Loucy (cell line): ENCODE measurements at regions not wholly inside any gene's neighbourhood (a gene's known extent, or its start where the extent isn't known, plus 50 kb on each side); places are given as distances from the start of the nearest gene placed in this dataset.
A peak's percentile ranks its signal among the peaks of the same experiment; 100 is the strongest.

Source experiments
- H2AFZ ChIP-seq: fragments of 200-600 bp; sonication (generic); 2 replicates; pipeline ENCODE4 v1.6.0; 2016; ENCODE audit warnings: antibody characterized with exemption, mild to moderate bottlenecking, low read length, moderate library complexity
- H3F3A ChIP-seq: fragments of 200-600 bp; 2 replicates; pipeline ENCODE4 v1.6.0; 2016; ENCODE audit warnings: antibody characterized with exemption, low read depth, mild to moderate bottlenecking
- H3K27me3 ChIP-seq: fragments of 200-600 bp; sonication (generic); 2 replicates; pipeline ENCODE4 v1.6.1; 2014; ENCODE audit warnings: low read length, mild to moderate bottlenecking; ENCODE audit not compliant: insufficient read depth, poor library complexity, severe bottlenecking
- H3K36me3 ChIP-seq: fragments of 200-600 bp; sonication (generic); 2 replicates; pipeline ENCODE4 v1.6.1; 2016; ENCODE audit warnings: low read length; ENCODE audit not compliant: insufficient read depth
- H3K4me1 ChIP-seq: fragments of 200-600 bp; sonication (generic); 2 replicates; pipeline ENCODE4 v1.5.1; 2014; ENCODE audit warnings: low read length, mild to moderate bottlenecking; ENCODE audit not compliant: insufficient read depth, poor library complexity, severe bottlenecking
- H3K4me2 ChIP-seq: fragments of 200-600 bp; sonication (generic); 2 replicates; pipeline ENCODE4 v1.6.0; 2014; ENCODE audit warnings: antibody characterized with exemption, low read length, low read depth, mild to moderate bottlenecking; ENCODE audit not compliant: poor library complexity, severe bottlenecking
- H3K4me3 ChIP-seq: fragments of 200-600 bp; sonication (generic); 2 replicates; pipeline ENCODE4 v1.5.1; 2014; ENCODE audit warnings: low read length, mild to moderate bottlenecking, mixed read lengths; ENCODE audit not compliant: poor library complexity, severe bottlenecking
- H3K79me2 ChIP-seq: fragments of 200-600 bp; sonication (generic); 2 replicates; pipeline ENCODE4 v1.6.1; 2014; ENCODE audit warnings: low read length; ENCODE audit not compliant: insufficient read depth
- H3K9ac ChIP-seq: fragments of 200-600 bp; sonication (generic); 2 replicates; pipeline ENCODE4 v1.6.0; 2014; ENCODE audit warnings: mild to moderate bottlenecking, low read depth, low read length, moderate library complexity; ENCODE audit not compliant: poor library complexity, severe bottlenecking
- H3K9me2 ChIP-seq: fragments of 200-600 bp; sonication (generic); replicated peaks from 2 replicates; pipeline ENCODE4 v1.6.1; 2016; ENCODE audit warnings: low read depth, low read length, mixed read lengths
- H3K9me3 ChIP-seq: fragments of 200-600 bp; sonication (generic); 2 replicates; pipeline ENCODE4 v1.6.1; 2014; ENCODE audit warnings: mild to moderate bottlenecking, antibody characterized with exemption, low read length, low read depth; ENCODE audit not compliant: insufficient read depth
- H4K20me1 ChIP-seq: fragments of 200-600 bp; sonication (generic); 2 replicates; pipeline ENCODE4 v1.6.0; 2014; ENCODE audit warnings: antibody characterized with exemption, low read length, mild to moderate bottlenecking; ENCODE audit not compliant: insufficient read depth, poor library complexity, severe bottlenecking
- CTCF ChIP-seq: fragments of 200-600 bp; sonication (generic); conservative IDR thresholded peaks from 2 replicates; pipeline ENCODE4 v1.5.1; 2014; ENCODE audit warnings: mild to moderate bottlenecking, antibody characterized with exemption, low read length
- EZH2phosphoT487 ChIP-seq: fragments of 200-600 bp; IDR thresholded peaks from 2 replicates; pipeline ENCODE4 v1.6.1; 2018; ENCODE audit warnings: antibody characterized with exemption, mild to moderate bottlenecking, moderate library complexity, borderline replicate concordance

- H2AFZ ChIP-seq = peak overlapping the region; percentile 89
- TF ChIP-seq EZH2phosphoT487 = no peak
- no peak for TF ChIP-seq CTCF
These were observed 300.6 kb upstream of the IRX3 start for GRCh38 chr16:54587176-54587515.

GRCh38 chr16:54586474-54587175 lies 300.0 kb upstream of the IRX3 start:
- Histone ChIP-seq H3K79me2 (no peaks in the 10 kb centered on the region), H3K9me3 (no peaks in the 10 kb centered on the region), H3K9me2 (no peaks in the 10 kb centered on the region), H3F3A (no peaks in the 10 kb centered on the region), H3K27me3 (no peaks in the 10 kb centered on the region), H3K36me3 (no peaks in the 10 kb centered on the region), H4K20me1 (no peaks in the 10 kb centered on the region), H3K4me2 (no peak overlapping the region), H2AFZ (no peak overlapping the region), H3K4me1 (peaks cover 6% of the 10 kb centered on the region), H3K9ac (no peak overlapping the region), H3K4me3 (no peak overlapping the region)
- TF ChIP-seq EZH2phosphoT487 (no peak), CTCF (no peak)

More at GRCh38 chr16:54587176-54587515, 300.6 kb upstream of the IRX3 start:
- Histone ChIP-seq H4K20me1 (no peaks in the 10 kb centered on the region), H3K4me2 (no peak overlapping the region), H3K4me3 (no peak overlapping the region), H3F3A (no peaks in the 10 kb centered on the region), H3K36me3 (no peaks in the 10 kb centered on the region), H3K9ac (no peak overlapping the region), H3K79me2 (no peaks in the 10 kb centered on the region), H3K9me2 (no peaks in the 10 kb centered on the region), H3K27me3 (no peaks in the 10 kb centered on the region), H3K4me1 (peaks cover 6% of the 10 kb centered on the region), H3K9me3 (no peaks in the 10 kb centered on the region)

GRCh38 chr16:54585998-54586340 lies 299.4 kb upstream of the IRX3 start:
- Histone ChIP-seq H3K9ac (no peak overlapping the region), H3K36me3 (no peaks in the 10 kb centered on the region), H2AFZ (no peak overlapping the region), H3F3A (no peaks in the 10 kb centered on the region), H3K9me3 (no peaks in the 10 kb centered on the region), H4K20me1 (no peaks in the 10 kb centered on the region), H3K4me2 (no peak overlapping the region), H3K79me2 (no peaks in the 10 kb centered on the region), H3K4me3 (no peak overlapping the region), H3K27me3 (no peaks in the 10 kb centered on the region), H3K4me1 (peaks cover 6% of the 10 kb centered on the region), H3K9me2 (no peaks in the 10 kb centered on the region)
- TF ChIP-seq CTCF = no peak
- no peak for TF ChIP-seq EZH2phosphoT487
